DND-41 (cell line): ENCODE measurements at regions not wholly inside any gene's neighbourhood (a gene's known extent, or its start where the extent isn't known, plus 50 kb on each side); places are given as distances from the start of the nearest gene placed in this dataset.
"Not testable (repeated sequence)": the region's sequence is repeated elsewhere in the genome, so short reads cannot be mapped to it uniquely, and the experiment has no call there.

Experiments
- EZH2 ChIP-seq: IDR thresholded peaks from 3 replicates; pipeline ENCODE4 v1.6.1; 2012; ENCODE audit warnings: borderline replicate concordance, low read depth, mild to moderate bottlenecking, moderate library complexity, low read length, inconsistent platforms; ENCODE audit not compliant: severe bottlenecking
- TF ChIP-seq, protein P1 (sequence below): IDR thresholded peaks from 2 replicates; pipeline ENCODE4 v1.5.1; 2012; ENCODE audit warnings: borderline replicate concordance, low read length, moderate library complexity, mild to moderate bottlenecking; ENCODE audit not compliant: poor library complexity, severe bottlenecking; ENCODE audit errors: extremely low read depth

DNA sequence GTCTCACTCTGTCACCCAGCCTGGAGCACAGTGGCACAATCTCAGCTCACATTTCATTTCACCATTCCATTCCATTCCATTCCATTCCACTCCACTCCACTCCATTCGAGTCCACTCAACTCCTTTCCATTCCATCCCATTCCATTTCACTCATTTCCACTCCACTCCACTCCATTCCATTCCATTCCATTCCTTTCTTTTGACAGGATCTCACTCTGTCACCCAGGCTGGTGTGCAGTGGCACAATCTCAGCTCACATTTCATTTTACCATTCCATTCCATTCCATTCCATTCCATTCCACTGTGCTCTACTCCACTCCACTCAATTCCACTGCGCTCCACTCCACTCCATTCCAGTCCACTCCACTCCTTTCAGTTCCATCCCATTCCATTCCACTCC is 639.6 kb downstream of the TP53TG3F start:
- TF ChIP-seq, protein P1, sequence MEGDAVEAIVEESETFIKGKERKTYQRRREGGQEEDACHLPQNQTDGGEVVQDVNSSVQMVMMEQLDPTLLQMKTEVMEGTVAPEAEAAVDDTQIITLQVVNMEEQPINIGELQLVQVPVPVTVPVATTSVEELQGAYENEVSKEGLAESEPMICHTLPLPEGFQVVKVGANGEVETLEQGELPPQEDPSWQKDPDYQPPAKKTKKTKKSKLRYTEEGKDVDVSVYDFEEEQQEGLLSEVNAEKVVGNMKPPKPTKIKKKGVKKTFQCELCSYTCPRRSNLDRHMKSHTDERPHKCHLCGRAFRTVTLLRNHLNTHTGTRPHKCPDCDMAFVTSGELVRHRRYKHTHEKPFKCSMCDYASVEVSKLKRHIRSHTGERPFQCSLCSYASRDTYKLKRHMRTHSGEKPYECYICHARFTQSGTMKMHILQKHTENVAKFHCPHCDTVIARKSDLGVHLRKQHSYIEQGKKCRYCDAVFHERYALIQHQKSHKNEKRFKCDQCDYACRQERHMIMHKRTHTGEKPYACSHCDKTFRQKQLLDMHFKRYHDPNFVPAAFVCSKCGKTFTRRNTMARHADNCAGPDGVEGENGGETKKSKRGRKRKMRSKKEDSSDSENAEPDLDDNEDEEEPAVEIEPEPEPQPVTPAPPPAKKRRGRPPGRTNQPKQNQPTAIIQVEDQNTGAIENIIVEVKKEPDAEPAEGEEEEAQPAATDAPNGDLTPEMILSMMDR, result not testable (repeated sequence)
- TF ChIP-seq EZH2, result not testable (repeated sequence)
